Tibial nerve (tissue), 4 donors: ENCODE measurements at regions not wholly inside any gene's neighbourhood (a gene's known extent, or its start where the extent isn't known, plus 50 kb on each side); places are given as distances from the start of the nearest gene placed in this dataset.

Source experiments
- EP300 ChIP-seq, 2 donors: sonication (generic); formaldehyde crosslinking; IDR thresholded peaks; one replicate each; pipeline ENCODE4 v1.6.1; 2017; ENCODE audit warnings: antibody characterized with exemption in 2 of 2, mild to moderate bottlenecking in 1 of 2
- POLR2A ChIP-seq, 2 donors: fragments of 450-650 bp; IDR thresholded peaks; one replicate each; pipeline ENCODE4 v1.6.1; 2017; ENCODE audit warnings: antibody characterized with exemption in 2 of 2, mild to moderate bottlenecking in 2 of 2, moderate library complexity in 2 of 2
- TF ChIP-seq, protein P1 (sequence below), 5 experiments: fragments of 200-600 bp in 3 of 5; fragments of 450-650 bp in 2 of 5; sonication (generic) in 3 of 5; IDR thresholded peaks; one replicate each; pipeline ENCODE4 v1.5.1; 2016 to 2019; ENCODE audit warnings: antibody characterized with exemption in 5 of 5, mild to moderate bottlenecking in 3 of 5, moderate library complexity in 2 of 5

DNA sequence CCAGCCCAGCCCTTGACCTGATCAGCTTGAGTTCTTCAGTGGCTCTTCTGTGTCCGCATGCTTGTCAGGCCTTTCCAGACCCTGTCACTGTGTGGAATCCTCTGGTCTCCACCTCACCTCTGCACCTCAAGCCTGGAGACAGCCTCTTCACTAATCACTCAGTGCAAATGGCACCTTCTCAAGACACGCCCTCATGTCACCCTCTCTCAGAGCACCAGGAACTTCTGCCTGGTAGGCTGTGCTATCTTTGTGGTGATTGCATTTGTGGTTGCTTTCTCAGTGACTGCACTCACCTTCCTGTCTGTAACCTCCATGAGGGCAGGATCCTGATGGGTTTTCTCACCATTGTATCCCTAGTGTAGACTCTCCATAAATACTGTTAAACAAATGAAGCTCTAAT is 435.2 kb upstream of the CDH4 start:
- TF ChIP-seq, protein P1, sequence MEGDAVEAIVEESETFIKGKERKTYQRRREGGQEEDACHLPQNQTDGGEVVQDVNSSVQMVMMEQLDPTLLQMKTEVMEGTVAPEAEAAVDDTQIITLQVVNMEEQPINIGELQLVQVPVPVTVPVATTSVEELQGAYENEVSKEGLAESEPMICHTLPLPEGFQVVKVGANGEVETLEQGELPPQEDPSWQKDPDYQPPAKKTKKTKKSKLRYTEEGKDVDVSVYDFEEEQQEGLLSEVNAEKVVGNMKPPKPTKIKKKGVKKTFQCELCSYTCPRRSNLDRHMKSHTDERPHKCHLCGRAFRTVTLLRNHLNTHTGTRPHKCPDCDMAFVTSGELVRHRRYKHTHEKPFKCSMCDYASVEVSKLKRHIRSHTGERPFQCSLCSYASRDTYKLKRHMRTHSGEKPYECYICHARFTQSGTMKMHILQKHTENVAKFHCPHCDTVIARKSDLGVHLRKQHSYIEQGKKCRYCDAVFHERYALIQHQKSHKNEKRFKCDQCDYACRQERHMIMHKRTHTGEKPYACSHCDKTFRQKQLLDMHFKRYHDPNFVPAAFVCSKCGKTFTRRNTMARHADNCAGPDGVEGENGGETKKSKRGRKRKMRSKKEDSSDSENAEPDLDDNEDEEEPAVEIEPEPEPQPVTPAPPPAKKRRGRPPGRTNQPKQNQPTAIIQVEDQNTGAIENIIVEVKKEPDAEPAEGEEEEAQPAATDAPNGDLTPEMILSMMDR (IDR thresholded peaks at IDR 0.05) = no peak
- TF ChIP-seq POLR2A (IDR thresholded peaks at IDR 0.05) = no peak
- no peak for TF ChIP-seq EP300 (IDR thresholded peaks at IDR 0.05)
